Astrocyte (in vitro differentiated cells and primary cell): ENCODE measurements at regions not wholly inside any gene's neighbourhood (a gene's known extent, or its start where the extent isn't known, plus 50 kb on each side); places are given as distances from the start of the nearest gene placed in this dataset.
"Not testable (repeated sequence)": the region's sequence is repeated elsewhere in the genome, so short reads cannot be mapped to it uniquely, and the experiment has no call there.

Source experiments
- CTCF ChIP-seq: IDR thresholded peaks from 2 replicates; pipeline ENCODE4 v1.5.1; 2011; ENCODE audit warnings: low read depth, mild to moderate bottlenecking, inconsistent platforms, low read length, moderate library complexity; ENCODE audit not compliant: insufficient read depth
- EZH2 ChIP-seq: IDR thresholded peaks from 2 replicates; pipeline ENCODE4 v1.6.1; 2012; ENCODE audit warnings: mild to moderate bottlenecking, low read length, inconsistent platforms; ENCODE audit not compliant: insufficient read depth

GRCh38 chr5:34221329-34222073 lies 178.5 kb upstream of the C1QTNF3 start:
- TF ChIP-seq CTCF, EZH2: not testable (repeated sequence)
